ENCODE measurements at regions not wholly inside any gene's neighbourhood (a gene's known extent, or its start where the extent isn't known, plus 50 kb on each side); places are given as distances from the start of the nearest gene placed in this dataset.

- no peak overlapping the region for H3K27ac Mint-ChIP-seq
- no peak for DNase-seq
- no peaks in the 10 kb centered on the region for H3K27me3 Mint-ChIP-seq (ENCODE audit: low read depth in 3 of 3)
- H3K9me3 Mint-ChIP-seq: peaks cover 0 to 2% (median 0%) of the 10 kb centered on the region in 7 donors
- H3K79me2 ChIP-seq (ENCODE audit: insufficient read depth, low read length): no peaks in the 10 kb centered on the region
- no peak overlapping the region for H2AFZ ChIP-seq (ENCODE audit: insufficient read depth, low read depth, low read length, poor library complexity, severe bottlenecking)
- H4K20me1 ChIP-seq (ENCODE audit: insufficient read depth, low read length): no peaks in the 10 kb centered on the region
- H3K36me3 ChIP-seq (replicated peaks in 1 of 2; ENCODE audit: control insufficient read depth in 1 of 2, insufficient read depth in 2 of 2, low read length in 2 of 2): no peaks in the 10 kb centered on the region
- no peaks in the 10 kb centered on the region for H3K4me1 Mint-ChIP-seq
- H3K27ac ChIP-seq (ENCODE audit: low read depth in 1 of 2, low read length in 2 of 2): no peak overlapping the region
- no peak overlapping the region for H3K4me3 ChIP-seq (replicated peaks in 1 of 3; ENCODE audit: low read depth in 2 of 3, low read length in 3 of 3)
- intact Hi-C loops (cut with micrococcal nuclease): no loop called here
- no peaks in the 10 kb centered on the region for H3K9me3 ChIP-seq (replicated peaks in 1 of 2; ENCODE audit: control insufficient read depth in 1 of 2, insufficient read depth in 1 of 2, low read length in 2 of 2)
- no peaks in the 10 kb centered on the region for H3K27me3 ChIP-seq (ENCODE audit: control insufficient read depth in 2 of 2, insufficient read depth in 2 of 2, low read length in 2 of 2)
- no peak for TF ChIP-seq CTCF (IDR thresholded peaks at IDR 0.05)
- no peak overlapping the region for H3K9ac ChIP-seq (ENCODE audit: insufficient read depth, low read length, poor library complexity, severe bottlenecking)
- no peak overlapping the region for H3K4me3 Mint-ChIP-seq
- no peaks in the 10 kb centered on the region for H3K36me3 Mint-ChIP-seq
- no peak overlapping the region for H3K4me2 ChIP-seq (replicated peaks; ENCODE audit: extremely low read depth, low read length, poor library complexity, severe bottlenecking)
- H3K4me1 ChIP-seq (ENCODE audit: control insufficient read depth in 1 of 2, insufficient read depth in 2 of 2, low read length in 2 of 2): no peaks in the 10 kb centered on the region
These were observed 771.3 kb upstream of the PCDH7 start for GRCh38 chr4:29948858-29949257.

- H3K4me1 ChIP-seq (ENCODE audit: control insufficient read depth in 1 of 2, insufficient read depth in 2 of 2, low read length in 2 of 2): no peaks in the 10 kb centered on the region
- H3K4me2 ChIP-seq (replicated peaks; ENCODE audit: extremely low read depth, low read length, poor library complexity, severe bottlenecking): no peak overlapping the region
- no peak for TF ChIP-seq CTCF (IDR thresholded peaks at IDR 0.05)
- intact Hi-C loops (cut with micrococcal nuclease): no loop called here
- WGBS (ENCODE audit: insufficient coverage): 100% methylated on average over 1 of the region's 2 CpGs
- H3K36me3 ChIP-seq (replicated peaks in 1 of 2; ENCODE audit: control insufficient read depth in 1 of 2, insufficient read depth in 2 of 2, low read length in 2 of 2): no peaks in the 10 kb centered on the region
- H3K27ac ChIP-seq (ENCODE audit: low read depth in 1 of 2, low read length in 2 of 2): no peak overlapping the region
- H2AFZ ChIP-seq (ENCODE audit: insufficient read depth, low read depth, low read length, poor library complexity, severe bottlenecking): no peak overlapping the region
- no peak for DNase-seq
- no peak overlapping the region for H3K4me3 Mint-ChIP-seq
- no peaks in the 10 kb centered on the region for H3K79me2 ChIP-seq (ENCODE audit: insufficient read depth, low read length)
- no peaks in the 10 kb centered on the region for H3K27me3 ChIP-seq (ENCODE audit: control insufficient read depth in 2 of 2, insufficient read depth in 2 of 2, low read length in 2 of 2)
- no peaks in the 10 kb centered on the region for H3K9me3 ChIP-seq (replicated peaks in 1 of 2; ENCODE audit: control insufficient read depth in 1 of 2, insufficient read depth in 1 of 2, low read length in 2 of 2)
- no peak overlapping the region for H3K9ac ChIP-seq (ENCODE audit: insufficient read depth, low read length, poor library complexity, severe bottlenecking)
- H3K9me3 Mint-ChIP-seq: peaks cover 0 to 6% (median 0%) of the 10 kb centered on the region in 7 donors
- no peaks in the 10 kb centered on the region for H3K4me1 Mint-ChIP-seq
- H4K20me1 ChIP-seq (ENCODE audit: insufficient read depth, low read length): no peaks in the 10 kb centered on the region
- H3K4me3 ChIP-seq (replicated peaks in 1 of 3; ENCODE audit: low read depth in 2 of 3, low read length in 3 of 3): no peak overlapping the region
- H3K36me3 Mint-ChIP-seq: no peaks in the 10 kb centered on the region
- no peak overlapping the region for H3K27ac Mint-ChIP-seq
- peaks cover 0 to 2% (median 0%) of the 10 kb centered on the region in 3 donors for H3K27me3 Mint-ChIP-seq (ENCODE audit: low read depth in 3 of 3)
These were observed 753.8 kb upstream of the PCDH7 start for GRCh38 chr4:29966386-29966785.

All from CD14-positive monocyte (primary cell).